Cerebellar nuclear complex (tissue), 1 donor: ENCODE measurements at regions not wholly inside any gene's neighbourhood (a gene's known extent, or its start where the extent isn't known, plus 50 kb on each side); places are given as distances from the start of the nearest gene placed in this dataset.
A peak's percentile ranks its signal among the peaks of the same experiment; 100 is the strongest.

Source experiments
- DNase-seq, 2 experiments: peaks; one replicate each; lab custom pipeline; 2025; lab: John Stamatoyannopoulos, UW

- no peak for DNase-seq
These were observed 241.5 kb downstream of the LTN1 start for GRCh38 chr21:28751176-28751575.

GRCh38 chr21:28750565-28750964 is 242.1 kb downstream of the LTN1 start:
- no peak for DNase-seq

GRCh38 chr21:28749536-28749935 is 243.1 kb downstream of the LTN1 start:
- DNase-seq, result no peak

- no peak for DNase-seq
These were observed 245.2 kb downstream of the LTN1 start for GRCh38 chr21:28747464-28747863.

- DNase-seq, result no peak
These were observed 246.5 kb downstream of the LTN1 start for GRCh38 chr21:28746166-28746565.

GRCh38 chr21:28745131-28746016 is 247.3 kb downstream of the LTN1 start:
- DNase-seq, result peak in 1 of 2 experiments; percentile 2

- no peak for DNase-seq
These were observed 249.0 kb downstream of the LTN1 start for GRCh38 chr21:28743723-28744122.

GRCh38 chr21:28742527-28742926 is 250.2 kb downstream of the LTN1 start:
- no peak for DNase-seq

GRCh38 chr21:28740125-28740524 is 252.6 kb downstream of the LTN1 start:
- DNase-seq, result no peak

- DNase-seq, result no peak
These were observed 253.8 kb downstream of the LTN1 start for GRCh38 chr21:28738882-28739281.

GRCh38 chr21:28738420-28738704 is 254.3 kb downstream of the LTN1 start:
- no peak for DNase-seq

- no peak for DNase-seq
These were observed 254.8 kb downstream of the LTN1 start for GRCh38 chr21:28737674-28738419.

- DNase-seq, result no peak
These were observed 258.0 kb downstream of the LTN1 start for GRCh38 chr21:28734522-28735175.

- no peak for DNase-seq
These were observed 260.9 kb downstream of the LTN1 start for GRCh38 chr21:28731700-28732321.

GRCh38 chr21:28729887-28730286 is 262.8 kb downstream of the LTN1 start:
- DNase-seq, result no peak

- DNase-seq, result no peak
These were observed 264.9 kb downstream of the LTN1 start for GRCh38 chr21:28727809-28728208.

- no peak for DNase-seq
These were observed 267.3 kb downstream of the LTN1 start for GRCh38 chr21:28725396-28725795.

GRCh38 chr21:28723646-28724045 is 269.0 kb downstream of the LTN1 start:
- no peak for DNase-seq

- DNase-seq, result no peak
These were observed 273.0 kb downstream of the LTN1 start for GRCh38 chr21:28719723-28720122.

- no peak for DNase-seq
These were observed 277.8 kb downstream of the LTN1 start for GRCh38 chr21:28714777-28715464.

GRCh38 chr21:28712411-28712810 is 280.3 kb downstream of the LTN1 start:
- no peak for DNase-seq

GRCh38 chr21:28705616-28706015 is 287.1 kb downstream of the LTN1 start:
- DNase-seq, result no peak
